ENCODE measurements at regions not wholly inside any gene's neighbourhood (a gene's known extent, or its start where the extent isn't known, plus 50 kb on each side); places are given as distances from the start of the nearest gene placed in this dataset.

DNA sequence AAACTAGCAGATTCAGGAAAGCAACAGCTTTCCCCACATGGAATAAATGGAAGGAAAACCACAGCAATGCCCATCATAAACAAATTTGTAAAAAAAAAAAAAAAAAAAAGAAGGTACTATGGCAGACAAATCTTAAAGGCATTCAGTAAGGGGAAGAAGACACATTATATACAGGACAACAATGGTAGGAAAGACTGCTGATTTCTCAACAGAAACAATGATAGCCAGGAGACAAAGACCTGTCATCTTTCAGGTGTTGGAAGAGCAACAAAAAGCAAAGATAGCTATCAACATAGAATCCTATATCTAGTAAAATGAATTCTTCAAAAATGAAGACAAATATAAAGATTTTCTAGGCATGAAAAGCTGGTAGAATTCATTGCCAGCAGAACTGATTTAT, 65.9 kb downstream of the KCNJ2 start:
- no peak for TF ChIP-seq POLR2A (IDR thresholded peaks at IDR 0.05)
- TF ChIP-seq, protein P1, sequence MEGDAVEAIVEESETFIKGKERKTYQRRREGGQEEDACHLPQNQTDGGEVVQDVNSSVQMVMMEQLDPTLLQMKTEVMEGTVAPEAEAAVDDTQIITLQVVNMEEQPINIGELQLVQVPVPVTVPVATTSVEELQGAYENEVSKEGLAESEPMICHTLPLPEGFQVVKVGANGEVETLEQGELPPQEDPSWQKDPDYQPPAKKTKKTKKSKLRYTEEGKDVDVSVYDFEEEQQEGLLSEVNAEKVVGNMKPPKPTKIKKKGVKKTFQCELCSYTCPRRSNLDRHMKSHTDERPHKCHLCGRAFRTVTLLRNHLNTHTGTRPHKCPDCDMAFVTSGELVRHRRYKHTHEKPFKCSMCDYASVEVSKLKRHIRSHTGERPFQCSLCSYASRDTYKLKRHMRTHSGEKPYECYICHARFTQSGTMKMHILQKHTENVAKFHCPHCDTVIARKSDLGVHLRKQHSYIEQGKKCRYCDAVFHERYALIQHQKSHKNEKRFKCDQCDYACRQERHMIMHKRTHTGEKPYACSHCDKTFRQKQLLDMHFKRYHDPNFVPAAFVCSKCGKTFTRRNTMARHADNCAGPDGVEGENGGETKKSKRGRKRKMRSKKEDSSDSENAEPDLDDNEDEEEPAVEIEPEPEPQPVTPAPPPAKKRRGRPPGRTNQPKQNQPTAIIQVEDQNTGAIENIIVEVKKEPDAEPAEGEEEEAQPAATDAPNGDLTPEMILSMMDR (IDR thresholded peaks at IDR 0.05) = no peak
- TF ChIP-seq EP300 (IDR thresholded peaks at IDR 0.05) = no peak

Measured in ovary (tissue), 3 donors.